Brain microvascular endothelial cell (primary cell): ENCODE measurements at regions not wholly inside any gene's neighbourhood (a gene's known extent, or its start where the extent isn't known, plus 50 kb on each side); places are given as distances from the start of the nearest gene placed in this dataset.

Experiments used
- DNase-seq: peaks from one replicate; pipeline ENCODE4 v3.0.0-alpha.2; 2020
- H3K27ac ChIP-seq: fragments of 250-450 bp; sonication (Bioruptor Pico); 2 replicates; pipeline ENCODE4 v1.5.1; 2020; ENCODE audit warnings: mild to moderate bottlenecking, moderate library complexity
- H3K27me3 ChIP-seq: fragments of 250-450 bp; sonication (Bioruptor Pico); replicated peaks from 2 replicates; pipeline ENCODE4 v1.5.1; 2020; ENCODE audit warnings: mild to moderate bottlenecking
- H3K36me3 ChIP-seq: fragments of 250-450 bp; sonication (Bioruptor Pico); replicated peaks from 2 replicates; pipeline ENCODE4 v1.5.1; 2020; ENCODE audit warnings: mild to moderate bottlenecking
- H3K4me3 ChIP-seq: 2 replicates; pipeline ENCODE4 v1.5.1; 2011; ENCODE audit warnings: low read depth, mild to moderate bottlenecking, control low read depth, low read length, moderate library complexity
- CTCF ChIP-seq: IDR thresholded peaks from 2 replicates; pipeline ENCODE4 v1.5.1; 2011; ENCODE audit warnings: low read depth, mild to moderate bottlenecking, moderate library complexity, low read length, control low read depth, inconsistent platforms; ENCODE audit errors: missing control alignments
- in situ Hi-C: cut with HindIII; loops from 2 replicates; pipeline ENCODE4 v1.10.0; 2017; ENCODE audit warnings: low sequenced_read_pairs, low pct_ligation_motif_present

GRCh38 chr12:77384941-77385340, 319.6 kb upstream of the E2F7 start:
- in situ Hi-C loops = no loop called here
- peak; percentile 14 for DNase-seq
- Histone ChIP-seq H3K27me3 (no peaks in the 10 kb centered on the region), H3K36me3 (no peaks in the 10 kb centered on the region), H3K4me3 (no peak overlapping the region), H3K27ac (no peak overlapping the region)
- TF ChIP-seq CTCF = no peak

GRCh38 chr12:77382096-77382742, 316.9 kb upstream of the E2F7 start:
- TF ChIP-seq CTCF = no peak
- Histone ChIP-seq H3K4me3 (no peak overlapping the region), H3K27me3 (no peaks in the 10 kb centered on the region), H3K36me3 (no peaks in the 10 kb centered on the region), H3K27ac (no peak overlapping the region)
- DNase-seq = no peak
- in situ Hi-C loops = no loop called here

- no peak for DNase-seq
- no peak for TF ChIP-seq CTCF
- Histone ChIP-seq H3K4me3 (no peak overlapping the region), H3K27ac (no peak overlapping the region), H3K27me3 (no peaks in the 10 kb centered on the region), H3K36me3 (no peaks in the 10 kb centered on the region)
- in situ Hi-C loops = no loop called here
Observed at GRCh38 chr12:77377622-77378021, 312.3 kb upstream of the E2F7 start.

- peak; percentile 73 for DNase-seq
- TF ChIP-seq CTCF = no peak
- no peak overlapping the region for H3K4me3 ChIP-seq
- H3K27me3 ChIP-seq = no peaks in the 10 kb centered on the region
- no peak overlapping the region for H3K27ac ChIP-seq
- in situ Hi-C loops = no loop called here
- no peaks in the 10 kb centered on the region for H3K36me3 ChIP-seq
Observed at GRCh38 chr12:77377116-77377515, 311.7 kb upstream of the E2F7 start.

GRCh38 chr12:77374673-77375072, 309.3 kb upstream of the E2F7 start:
- Histone ChIP-seq H3K36me3 (no peaks in the 10 kb centered on the region), H3K4me3 (no peak overlapping the region), H3K27ac (no peak overlapping the region), H3K27me3 (no peaks in the 10 kb centered on the region)
- DNase-seq = no peak
- in situ Hi-C loops = no loop called here
- TF ChIP-seq CTCF = no peak

GRCh38 chr12:77372494-77372893, 307.1 kb upstream of the E2F7 start:
- Histone ChIP-seq H3K4me3 (no peak overlapping the region), H3K36me3 (no peaks in the 10 kb centered on the region)
- TF ChIP-seq CTCF = no peak

More at GRCh38 chr12:77372494-77372893, 307.1 kb upstream of the E2F7 start:
- H3K27ac ChIP-seq = no peak overlapping the region
- in situ Hi-C loops = no loop called here
- DNase-seq = no peak
- no peaks in the 10 kb centered on the region for H3K27me3 ChIP-seq
